ENCODE measurements at regions not wholly inside any gene's neighbourhood (a gene's known extent, or its start where the extent isn't known, plus 50 kb on each side); places are given as distances from the start of the nearest gene placed in this dataset.

GRCh38 chr5:43854697-43855292, 251.8 kb downstream of the NNT start:
- Histone ChIP-seq H3K18ac (ENCODE audit: low read length) (no peak overlapping the region), H2BK120ac (ENCODE audit: low read depth, low read length) (no peak overlapping the region), H3K27ac (ENCODE audit: low read depth, low read length) (peak overlapping the region; percentile 16), H3K36me3 (ENCODE audit: control insufficient read depth, insufficient read depth, low read length) (no peaks in the 10 kb centered on the region), H4K8ac (ENCODE audit: low read depth, low read length) (no peak overlapping the region), H3K79me2 (ENCODE audit: control insufficient read depth, insufficient read depth, low read length) (no peaks in the 10 kb centered on the region), H4K5ac (ENCODE audit: low read length) (no peak overlapping the region), H3K27me3 (ENCODE audit: insufficient read depth, low read length, poor library complexity) (no peaks in the 10 kb centered on the region), H2BK5ac (ENCODE audit: low read length) (peak overlapping the region; percentile 1), H3K4me2 (ENCODE audit: low read length) (no peak overlapping the region), H2BK15ac (replicated peaks; ENCODE audit: low read depth) (no peak overlapping the region), H3K4me3 (ENCODE audit: low read length) (no peak overlapping the region), H3K4me1 (ENCODE audit: control insufficient read depth, low read depth, low read length) (peaks cover 2% of the 10 kb centered on the region), H3K79me1 (ENCODE audit: low read length) (no peaks in the 10 kb centered on the region), H3K56ac (ENCODE audit: low read length) (no peak overlapping the region), H3K4ac (ENCODE audit: low read depth, low read length) (no peak overlapping the region), H2AK5ac (ENCODE audit: low read length) (no peak overlapping the region), H3K9ac (ENCODE audit: low read length) (no peak overlapping the region), H3K23ac (ENCODE audit: low read length) (no peak overlapping the region)
- WGBS (ENCODE audit: extremely low coverage, insufficient coverage, low lambda C conversion rate) = no CpG with 5 or more reads among the region's 1 CpG
- DNase-seq = peak; percentile 93

GRCh38 chr5:43852279-43852678, 249.3 kb downstream of the NNT start:
- Histone ChIP-seq H2BK5ac (ENCODE audit: low read length) (no peak overlapping the region), H2AK5ac (ENCODE audit: low read length) (no peak overlapping the region), H3K36me3 (ENCODE audit: control insufficient read depth, insufficient read depth, low read length) (no peaks in the 10 kb centered on the region), H3K56ac (ENCODE audit: low read length) (no peak overlapping the region), H2BK120ac (ENCODE audit: low read depth, low read length) (no peak overlapping the region), H3K4me1 (ENCODE audit: control insufficient read depth, low read depth, low read length) (peaks cover 2% of the 10 kb centered on the region), H3K79me1 (ENCODE audit: low read length) (no peaks in the 10 kb centered on the region), H4K5ac (ENCODE audit: low read length) (no peak overlapping the region), H4K8ac (ENCODE audit: low read depth, low read length) (no peak overlapping the region), H3K18ac (ENCODE audit: low read length) (no peak overlapping the region), H3K79me2 (ENCODE audit: control insufficient read depth, insufficient read depth, low read length) (no peaks in the 10 kb centered on the region), H3K4me3 (ENCODE audit: low read length) (no peak overlapping the region), H3K27ac (ENCODE audit: low read depth, low read length) (no peak overlapping the region), H3K23ac (ENCODE audit: low read length) (no peak overlapping the region), H2BK15ac (replicated peaks; ENCODE audit: low read depth) (no peak overlapping the region), H3K4ac (ENCODE audit: low read depth, low read length) (no peak overlapping the region), H3K9ac (ENCODE audit: low read length) (no peak overlapping the region), H3K27me3 (ENCODE audit: insufficient read depth, low read length, poor library complexity) (no peaks in the 10 kb centered on the region), H3K4me2 (ENCODE audit: low read length) (no peak overlapping the region)
- WGBS (ENCODE audit: extremely low coverage, insufficient coverage, low lambda C conversion rate) = no CpG with 5 or more reads among the region's 4 CpGs
- peak; percentile 11 for DNase-seq

- Histone ChIP-seq H3K4ac (ENCODE audit: low read depth, low read length) (no peak overlapping the region), H4K5ac (ENCODE audit: low read length) (no peak overlapping the region), H3K56ac (ENCODE audit: low read length) (no peak overlapping the region), H3K4me1 (ENCODE audit: control insufficient read depth, low read depth, low read length) (peaks cover 2% of the 10 kb centered on the region), H3K23ac (ENCODE audit: low read length) (no peak overlapping the region), H3K27ac (ENCODE audit: low read depth, low read length) (no peak overlapping the region), H3K27me3 (ENCODE audit: insufficient read depth, low read length, poor library complexity) (no peaks in the 10 kb centered on the region), H4K8ac (ENCODE audit: low read depth, low read length) (no peak overlapping the region), H3K18ac (ENCODE audit: low read length) (no peak overlapping the region), H3K79me1 (ENCODE audit: low read length) (no peaks in the 10 kb centered on the region), H3K36me3 (ENCODE audit: control insufficient read depth, insufficient read depth, low read length) (no peaks in the 10 kb centered on the region), H3K4me2 (ENCODE audit: low read length) (no peak overlapping the region), H3K9ac (ENCODE audit: low read length) (no peak overlapping the region), H2AK5ac (ENCODE audit: low read length) (no peak overlapping the region), H3K4me3 (ENCODE audit: low read length) (no peak overlapping the region), H2BK5ac (ENCODE audit: low read length) (no peak overlapping the region), H2BK15ac (replicated peaks; ENCODE audit: low read depth) (no peak overlapping the region), H2BK120ac (ENCODE audit: low read depth, low read length) (no peak overlapping the region), H3K79me2 (ENCODE audit: control insufficient read depth, insufficient read depth, low read length) (no peaks in the 10 kb centered on the region)
- WGBS (ENCODE audit: extremely low coverage, insufficient coverage, low lambda C conversion rate) = no CpG with 5 or more reads among the region's 7 CpGs
- DNase-seq = no peak
Observed at GRCh38 chr5:43851741-43852140, 248.8 kb downstream of the NNT start.

GRCh38 chr5:43840424-43841125, 237.6 kb downstream of the NNT start:
- no peak overlapping the region for H3K27ac ChIP-seq (ENCODE audit: low read depth, low read length)
- H3K4ac ChIP-seq (ENCODE audit: low read depth, low read length) = no peak overlapping the region
- H2BK5ac ChIP-seq (ENCODE audit: low read length) = no peak overlapping the region
- H3K23ac ChIP-seq (ENCODE audit: low read length) = no peak overlapping the region
- no peak overlapping the region for H3K56ac ChIP-seq (ENCODE audit: low read length)
- H2AK5ac ChIP-seq (ENCODE audit: low read length) = no peak overlapping the region
- no CpG with 5 or more reads among the region's 4 CpGs for WGBS (ENCODE audit: extremely low coverage, insufficient coverage, low lambda C conversion rate)
- H2BK120ac ChIP-seq (ENCODE audit: low read depth, low read length) = no peak overlapping the region
- no peaks in the 10 kb centered on the region for H3K36me3 ChIP-seq (ENCODE audit: control insufficient read depth, insufficient read depth, low read length)
- H3K79me1 ChIP-seq (ENCODE audit: low read length) = no peaks in the 10 kb centered on the region
- H4K5ac ChIP-seq (ENCODE audit: low read length) = no peak overlapping the region
- H2BK15ac ChIP-seq (replicated peaks; ENCODE audit: low read depth) = no peak overlapping the region
- no peak overlapping the region for H3K4me2 ChIP-seq (ENCODE audit: low read length)
- H3K18ac ChIP-seq (ENCODE audit: low read length) = no peak overlapping the region
- H3K9ac ChIP-seq (ENCODE audit: low read length) = no peak overlapping the region
- no peaks in the 10 kb centered on the region for H3K27me3 ChIP-seq (ENCODE audit: insufficient read depth, low read length, poor library complexity)
- no peaks in the 10 kb centered on the region for H3K4me1 ChIP-seq (ENCODE audit: control insufficient read depth, low read depth, low read length)
- H3K79me2 ChIP-seq (ENCODE audit: control insufficient read depth, insufficient read depth, low read length) = no peaks in the 10 kb centered on the region
- DNase-seq = no peak
- no peak overlapping the region for H3K4me3 ChIP-seq (ENCODE audit: low read length)
- no peak overlapping the region for H4K8ac ChIP-seq (ENCODE audit: low read depth, low read length)

GRCh38 chr5:43839218-43839617, 236.2 kb downstream of the NNT start:
- Histone ChIP-seq H2BK120ac (ENCODE audit: low read depth, low read length) (no peak overlapping the region), H3K4me2 (ENCODE audit: low read length) (no peak overlapping the region), H2AK5ac (ENCODE audit: low read length) (no peak overlapping the region), H3K79me2 (ENCODE audit: control insufficient read depth, insufficient read depth, low read length) (no peaks in the 10 kb centered on the region), H3K4me3 (ENCODE audit: low read length) (no peak overlapping the region), H3K18ac (ENCODE audit: low read length) (no peak overlapping the region), H3K9ac (ENCODE audit: low read length) (no peak overlapping the region), H3K79me1 (ENCODE audit: low read length) (no peaks in the 10 kb centered on the region), H4K8ac (ENCODE audit: low read depth, low read length) (no peak overlapping the region), H3K36me3 (ENCODE audit: control insufficient read depth, insufficient read depth, low read length) (no peaks in the 10 kb centered on the region), H3K27me3 (ENCODE audit: insufficient read depth, low read length, poor library complexity) (no peaks in the 10 kb centered on the region), H3K56ac (ENCODE audit: low read length) (no peak overlapping the region), H3K4ac (ENCODE audit: low read depth, low read length) (no peak overlapping the region), H4K5ac (ENCODE audit: low read length) (no peak overlapping the region), H3K27ac (ENCODE audit: low read depth, low read length) (no peak overlapping the region), H2BK5ac (ENCODE audit: low read length) (no peak overlapping the region), H3K23ac (ENCODE audit: low read length) (no peak overlapping the region), H2BK15ac (replicated peaks; ENCODE audit: low read depth) (no peak overlapping the region), H3K4me1 (ENCODE audit: control insufficient read depth, low read depth, low read length) (no peaks in the 10 kb centered on the region)
- DNase-seq = no peak

- Histone ChIP-seq H3K23ac (ENCODE audit: low read length) (no peak overlapping the region), H3K4ac (ENCODE audit: low read depth, low read length) (no peak overlapping the region), H2BK120ac (ENCODE audit: low read depth, low read length) (no peak overlapping the region), H3K4me3 (ENCODE audit: low read length) (no peak overlapping the region), H3K4me2 (ENCODE audit: low read length) (no peak overlapping the region), H3K27ac (ENCODE audit: low read depth, low read length) (no peak overlapping the region), H4K5ac (ENCODE audit: low read length) (no peak overlapping the region), H3K79me2 (ENCODE audit: control insufficient read depth, insufficient read depth, low read length) (no peaks in the 10 kb centered on the region), H2BK5ac (ENCODE audit: low read length) (no peak overlapping the region), H3K27me3 (ENCODE audit: insufficient read depth, low read length, poor library complexity) (no peaks in the 10 kb centered on the region), H3K18ac (ENCODE audit: low read length) (no peak overlapping the region), H2AK5ac (ENCODE audit: low read length) (no peak overlapping the region), H3K79me1 (ENCODE audit: low read length) (no peaks in the 10 kb centered on the region), H3K9ac (ENCODE audit: low read length) (no peak overlapping the region), H4K8ac (ENCODE audit: low read depth, low read length) (no peak overlapping the region), H2BK15ac (replicated peaks; ENCODE audit: low read depth) (no peak overlapping the region), H3K4me1 (ENCODE audit: control insufficient read depth, low read depth, low read length) (no peaks in the 10 kb centered on the region), H3K36me3 (ENCODE audit: control insufficient read depth, insufficient read depth, low read length) (no peaks in the 10 kb centered on the region), H3K56ac (ENCODE audit: low read length) (no peak overlapping the region)
- DNase-seq = no peak
- no CpG with 5 or more reads among the region's 1 CpG for WGBS (ENCODE audit: extremely low coverage, insufficient coverage, low lambda C conversion rate)
Observed at GRCh38 chr5:43837996-43838395, 235.0 kb downstream of the NNT start.

Data from mesendoderm (in vitro differentiated cells).